ENCODE measurements at regions not wholly inside any gene's neighbourhood (a gene's known extent, or its start where the extent isn't known, plus 50 kb on each side); places are given as distances from the start of the nearest gene placed in this dataset.
"Not testable (repeated sequence)": the region's sequence is repeated elsewhere in the genome, so short reads cannot be mapped to it uniquely, and the experiment has no call there.

- Histone ChIP-seq H3K36me3 (ENCODE audit: insufficient read depth, low read length) (no peaks in the 10 kb centered on the region), H3K27me3 (ENCODE audit: control insufficient read depth in 1 of 2, insufficient read depth in 2 of 2, low read length in 2 of 2) (peaks cover 0 to 3% of the 10 kb centered on the region in 2 experiments), H3K4me1 (ENCODE audit: insufficient read depth, low read length) (no peaks in the 10 kb centered on the region), H3K27ac (ENCODE audit: low read depth in 1 of 2, low read length in 2 of 2) (no peak overlapping the region), H3K4me3 (ENCODE audit: low read length) (no peak overlapping the region), H3K9me3 (ENCODE audit: control insufficient read depth in 1 of 2, insufficient read depth in 1 of 2, low read length in 2 of 2) (peaks cover 0 to 14% of the 10 kb centered on the region in 2 experiments)
- ChIA-PET CTCF (interaction anchor here (0.6 kb wide), 1 partner anchor 9 kb away, joined by 4 read pairs; no protein-coding TSS in a partner anchor), POLR2A (no interaction called here)
- no peak for TF ChIP-seq CTCF (IDR thresholded peaks at IDR 0.05)
- no peaks in the 10 kb centered on the region for H3K4me1 Mint-ChIP-seq (ENCODE audit: low read depth)
- DNase-seq (no peak), ATAC-seq (ENCODE audit: poor library complexity) (no peak)
- H3K27me3 Mint-ChIP-seq: peaks cover 24% of the 10 kb centered on the region
- no peaks in the 10 kb centered on the region for H3K9me3 Mint-ChIP-seq
- no peak overlapping the region for H3K27ac Mint-ChIP-seq
- intact Hi-C loops (cut with DNase I, micrococcal nuclease): no loop called here
- H3K4me3 Mint-ChIP-seq: no peak overlapping the region
- no peaks in the 10 kb centered on the region for H3K36me3 Mint-ChIP-seq (ENCODE audit: low read depth)
Observed at GRCh38 chr20:60789399-60789798, 462.7 kb upstream of the CDH4 start.

- H3K27me3 ChIP-seq (ENCODE audit: control insufficient read depth in 1 of 2, insufficient read depth in 2 of 2, low read length in 2 of 2); H3K9me3 Mint-ChIP-seq; CTCF ChIA-PET; H3K4me3 Mint-ChIP-seq; H3K36me3 ChIP-seq (ENCODE audit: insufficient read depth, low read length); H3K36me3 Mint-ChIP-seq (ENCODE audit: low read depth); intact Hi-C loops (cut with DNase I, micrococcal nuclease); DNase-seq; H3K4me3 ChIP-seq (ENCODE audit: low read length); H3K27ac Mint-ChIP-seq; H3K4me1 ChIP-seq (ENCODE audit: insufficient read depth, low read length); ATAC-seq (ENCODE audit: poor library complexity); H3K27ac ChIP-seq (ENCODE audit: low read depth in 1 of 2, low read length in 2 of 2); H3K4me1 Mint-ChIP-seq (ENCODE audit: low read depth); POLR2A ChIA-PET: not testable (repeated sequence)
- peaks cover 25% of the 10 kb centered on the region for H3K27me3 Mint-ChIP-seq
- H3K9me3 ChIP-seq (ENCODE audit: control insufficient read depth in 1 of 2, insufficient read depth in 1 of 2, low read length in 2 of 2): peaks cover 0 to 14% of the 10 kb centered on the region in 2 experiments
Observed at GRCh38 chr20:60790339-60790738, 461.7 kb upstream of the CDH4 start.

GRCh38 chr20:60791823-60792222, 460.2 kb upstream of the CDH4 start:
- Histone ChIP-seq H3K27ac (ENCODE audit: low read depth in 1 of 2, low read length in 2 of 2) (no peak overlapping the region), H3K36me3 (ENCODE audit: insufficient read depth, low read length) (no peaks in the 10 kb centered on the region), H3K27me3 (ENCODE audit: control insufficient read depth in 1 of 2, insufficient read depth in 2 of 2, low read length in 2 of 2) (peaks cover 0 to 3% of the 10 kb centered on the region in 2 experiments), H3K4me3 (ENCODE audit: low read length) (no peak overlapping the region), H3K4me1 (ENCODE audit: insufficient read depth, low read length) (no peaks in the 10 kb centered on the region), H3K9me3 (ENCODE audit: control insufficient read depth in 1 of 2, insufficient read depth in 1 of 2, low read length in 2 of 2) (peaks cover 0 to 11% of the 10 kb centered on the region in 2 experiments)
- Mint-ChIP-seq H3K4me1 (ENCODE audit: low read depth) (no peaks in the 10 kb centered on the region), H3K36me3 (ENCODE audit: low read depth) (no peaks in the 10 kb centered on the region), H3K9me3 (no peaks in the 10 kb centered on the region), H3K4me3 (no peak overlapping the region), H3K27ac (no peak overlapping the region), H3K27me3 (peaks cover 32% of the 10 kb centered on the region)
- ATAC-seq (ENCODE audit: poor library complexity) (no peak), DNase-seq (no peak)
- no peak for TF ChIP-seq CTCF (IDR thresholded peaks at IDR 0.05)
- CTCF ChIA-PET: no interaction called here
- intact Hi-C loops (cut with DNase I, micrococcal nuclease): no loop called here
- POLR2A ChIA-PET: no interaction called here

- H3K36me3 ChIP-seq (ENCODE audit: insufficient read depth, low read length): no peaks in the 10 kb centered on the region
- DNase-seq: no peak
- Mint-ChIP-seq H3K27me3 (peaks cover 36% of the 10 kb centered on the region), H3K36me3 (ENCODE audit: low read depth) (no peaks in the 10 kb centered on the region), H3K4me1 (ENCODE audit: low read depth) (no peaks in the 10 kb centered on the region), H3K27ac (no peak overlapping the region), H3K4me3 (no peak overlapping the region), H3K9me3 (peaks cover 4% of the 10 kb centered on the region)
- no peak for TF ChIP-seq CTCF (IDR thresholded peaks at IDR 0.05)
- ChIA-PET POLR2A (no interaction called here), CTCF (no interaction called here)
- H3K4me3 ChIP-seq (ENCODE audit: low read length): no peak overlapping the region
- no peaks in the 10 kb centered on the region for H3K4me1 ChIP-seq (ENCODE audit: insufficient read depth, low read length)
- no peak for ATAC-seq (ENCODE audit: poor library complexity)
- intact Hi-C loops (cut with DNase I, micrococcal nuclease): no loop called here
- H3K9me3 ChIP-seq (ENCODE audit: control insufficient read depth in 1 of 2, insufficient read depth in 1 of 2, low read length in 2 of 2): peaks cover 0 to 12% of the 10 kb centered on the region in 2 experiments
- no peak overlapping the region for H3K27ac ChIP-seq (ENCODE audit: low read depth in 1 of 2, low read length in 2 of 2)
- H3K27me3 ChIP-seq (ENCODE audit: control insufficient read depth in 1 of 2, insufficient read depth in 2 of 2, low read length in 2 of 2): peaks cover 0 to 3% of the 10 kb centered on the region in 2 experiments
Observed at GRCh38 chr20:60792941-60793340, 459.1 kb upstream of the CDH4 start.

Measured in CD4-positive, alpha-beta T cell (primary cell).